Heart right ventricle (tissue), 16 donors: ENCODE measurements at regions not wholly inside any gene's neighbourhood (a gene's known extent, or its start where the extent isn't known, plus 50 kb on each side); places are given as distances from the start of the nearest gene placed in this dataset.

Experiments used
- ATAC-seq, 8 donors: fragments of 200-7000 bp; cut with Tn5 transposase; one replicate each; pipeline ENCODE4 v1.9.1; 2020; ENCODE audit warnings: mild to moderate bottlenecking in 8 of 8, moderate library complexity in 8 of 8, moderate number of reproducible peaks in 1 of 8
- DNase-seq, 2 donors: peaks; one replicate each; pipeline ENCODE4 v3.0.0-alpha.2; 2020
- H3K27ac ChIP-seq, 10 donors: fragments of 200-600 bp; sonication (generic) in 2 of 10; one replicate each; pipeline versions ENCODE4 v1.5.0 to v1.8.0; 2020 to 2022; ENCODE audit warnings: mild to moderate bottlenecking in 3 of 10
- H3K27me3 ChIP-seq, 7 donors: fragments of 200-600 bp; one replicate each; pipeline ENCODE4 v1.8.0; 2021 to 2022; ENCODE audit warnings: mild to moderate bottlenecking in 2 of 7
- H3K36me3 ChIP-seq, 9 donors: fragments of 200-600 bp; sonication (generic) in 1 of 9; one replicate each; pipeline versions ENCODE4 v1.5.0 to v1.8.0; 2020 to 2022; ENCODE audit warnings: mild to moderate bottlenecking in 2 of 9
- H3K4me1 ChIP-seq, 9 donors: fragments of 200-600 bp; sonication (generic) in 1 of 9; one replicate each; pipeline versions ENCODE4 v1.5.0 to v1.8.0; 2020 to 2022; ENCODE audit warnings: mild to moderate bottlenecking in 4 of 9
- H3K4me3 ChIP-seq, 10 donors: fragments of 200-600 bp; sonication (generic) in 2 of 10; one replicate each; pipeline versions ENCODE4 v1.5.0 to v1.8.0; 2020 to 2022; ENCODE audit warnings: mild to moderate bottlenecking in 7 of 10, moderate library complexity in 2 of 10
- H3K9me3 ChIP-seq, 11 donors: fragments of 200-600 bp in 10 of 11; sonication (generic) in 2 of 11; one replicate each; pipeline versions ENCODE4 v1.5.0 to v1.8.0; 2013 to 2022; ENCODE audit warnings: mild to moderate bottlenecking in 2 of 11, control low read depth in 1 of 11, moderate library complexity in 1 of 11
- CTCF ChIP-seq, 9 donors: fragments of 200-600 bp; sonication (generic) in 2 of 9; IDR thresholded peaks; one replicate each; pipeline versions ENCODE4 v1.5.0 to v1.8.0; 2021 to 2022; ENCODE audit warnings: antibody characterized with exemption in 9 of 9, mild to moderate bottlenecking in 5 of 9, moderate library complexity in 1 of 9
- WGBS, 2 donors: extraction: QIAGEN DNeasy Blood & Tissue Kit; methylation state at CpG; one replicate each; pipeline ENCODE4 v1.1.7; 2013; ENCODE audit warnings: inconsistent platforms in 1 of 2; 5-methylcytosine and 5-hydroxymethylcytosine counted together
- intact Hi-C, 10 donors: fragments of 100-400 bp; cut with DNase I; formaldehyde crosslinking; loops; one replicate each; pipeline versions ENCODE4 v1.11.1 to v1.14.2; 2022
- donor health status: Arrhythmogenic right ventricular cardiomyopathy.
- donor health status: ischemic (EF 13 %, LVEDD 7.1; RV severe dilation, severe dysfunction).
- donor health status: healthy with polysubstance abuse.
- donor health status: DM: no; HTN: yes; CAD: no.
- donor health status: DM: no; HTN: no; CAD: no.
- donor health status: ischemic (EF 25% LVEDD 6.9; RV normal size, moderate dysfunction).
- donor health status: ischemic (EF 25% LVEDD 5.7; RV mildly dilated, moderate dysfunction).
- donor health status: healthy.
- donor health status: DM: yes; HTN: yes; CAD: no.
- donor health status: Ischemic cardiomyopathy.
- donor health status: ischemic (EF 35%, LVEDD 5.7; RV mildly dilated, moderate dysfunction).
- donor health status: nonischemic (EF 11% LVEDD 7.7; RV severe dilation, severe dysfunction).
- donor health status: DM: yes; HTN: yes; CAD: no.
- donor health status: PGD.
- donor health status: ischemic (EF 29% LVEDD 5.4; RV normal size, mild dysfunction).
- donor health status: nonischemic (EF 23%, LVEDD 6.1; RV moderate dilation, normal function).

- Histone ChIP-seq H3K4me3 (no peak overlapping the region), H3K27me3 (peaks cover 0 to 13% (median 0%) of the 10 kb centered on the region in 7 donors), H3K9me3 (no peaks in the 10 kb centered on the region), H3K4me1 (no peaks in the 10 kb centered on the region), H3K27ac (no peak overlapping the region), H3K36me3 (no peaks in the 10 kb centered on the region)
- WGBS, 2 donors, result 74 to 81% methylated on average over 5 of the region's 5 CpGs
- ATAC-seq, result no peak
- intact Hi-C loops, result no loop called here
- TF ChIP-seq CTCF (IDR thresholded peaks at IDR 0.05), result no peak
- no peak for DNase-seq
These were observed 61.3 kb upstream of the TYRP1 start for GRCh38 chr9:12631866-12632265.

GRCh38 chr9:12633016-12633765, 60.0 kb upstream of the TYRP1 start:
- no peak for TF ChIP-seq CTCF (IDR thresholded peaks at IDR 0.05)

GRCh38 chr9:12640016-12640587, 53.1 kb upstream of the TYRP1 start:
- Histone ChIP-seq H3K27ac (no peak overlapping the region), H3K4me3 (no peak overlapping the region), H3K9me3 (no peaks in the 10 kb centered on the region), H3K36me3 (no peaks in the 10 kb centered on the region), H3K4me1 (no peaks in the 10 kb centered on the region), H3K27me3 (peaks cover 0 to 8% (median 0%) of the 10 kb centered on the region in 7 donors)
- WGBS, 2 donors, result 31 to 37% methylated on average over 3 of the region's 3 CpGs
- peak in 5 of 8 donors; percentile 34 to 49 (median 39) for ATAC-seq
- TF ChIP-seq CTCF (IDR thresholded peaks at IDR 0.05), result peak; percentile 16 to 64 (median 49)
- intact Hi-C loops, result loop anchor here in 1 of 10 donors (10.0 kb wide), 1 partner anchor 85 kb away; no protein-coding TSS in a partner anchor
- DNase-seq, result no peak

More at GRCh38 chr9:12633016-12633765, 60.0 kb upstream of the TYRP1 start:
- Histone ChIP-seq H3K4me3 (no peak overlapping the region), H3K27ac (no peak overlapping the region), H3K4me1 (no peaks in the 10 kb centered on the region), H3K27me3 (peaks cover 0 to 15% (median 0%) of the 10 kb centered on the region in 7 donors), H3K36me3 (no peaks in the 10 kb centered on the region), H3K9me3 (no peaks in the 10 kb centered on the region)
- ATAC-seq, result no peak
- DNase-seq, result no peak
- intact Hi-C loops, result no loop called here
- 71 to 82% methylated on average over 9 of the region's 9 CpGs for WGBS, 2 donors

GRCh38 chr9:12640866-12641636, 52.1 kb upstream of the TYRP1 start:
- ATAC-seq, result no peak
- no peaks in the 10 kb centered on the region for H3K36me3 ChIP-seq
- no peaks in the 10 kb centered on the region for H3K4me1 ChIP-seq
- intact Hi-C loops, result loop anchor here in 1 of 10 donors (10.0 kb wide), 1 partner anchor 86 kb away; no protein-coding TSS in a partner anchor
- no peaks in the 10 kb centered on the region for H3K9me3 ChIP-seq
- TF ChIP-seq CTCF (IDR thresholded peaks at IDR 0.05), result no peak
- H3K27ac ChIP-seq, result no peak overlapping the region
- H3K4me3 ChIP-seq, result no peak overlapping the region
- peaks cover 0 to 7% (median 0%) of the 10 kb centered on the region in 7 donors for H3K27me3 ChIP-seq
- WGBS, 2 donors, result 66 to 76% methylated on average over 4 of the region's 4 CpGs
- DNase-seq, result no peak
